Fibroblast of skin of right quadriceps (primary cell): ENCODE measurements at regions not wholly inside any gene's neighbourhood (a gene's known extent, or its start where the extent isn't known, plus 50 kb on each side); places are given as distances from the start of the nearest gene placed in this dataset.
"Not testable (repeated sequence)": the region's sequence is repeated elsewhere in the genome, so short reads cannot be mapped to it uniquely, and the experiment has no call there.

Experiments used
- DNase-seq: peaks from one replicate; pipeline ENCODE4 v3.0.0-alpha.2; 2013

DNA sequence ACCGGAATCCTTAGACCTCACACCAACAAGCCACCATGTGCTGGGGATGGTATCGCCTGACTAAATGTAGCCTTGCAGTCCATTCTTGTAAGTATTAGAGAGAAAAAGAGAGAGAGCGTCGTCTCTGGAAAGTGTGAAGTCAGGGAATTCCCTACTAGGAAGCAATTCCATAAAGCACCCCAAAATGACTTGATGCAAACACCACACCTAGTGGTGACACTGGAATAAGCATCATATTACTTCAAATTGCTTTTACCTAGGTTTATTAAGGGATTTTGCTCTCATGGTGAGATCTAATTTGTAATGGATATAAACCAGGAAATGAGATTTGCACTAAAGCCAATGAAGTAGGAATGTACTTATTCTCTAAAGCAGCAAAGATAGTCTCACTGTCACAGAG is 111.4 kb upstream of the METTL9 start:
- not testable (repeated sequence) for DNase-seq

DNA sequence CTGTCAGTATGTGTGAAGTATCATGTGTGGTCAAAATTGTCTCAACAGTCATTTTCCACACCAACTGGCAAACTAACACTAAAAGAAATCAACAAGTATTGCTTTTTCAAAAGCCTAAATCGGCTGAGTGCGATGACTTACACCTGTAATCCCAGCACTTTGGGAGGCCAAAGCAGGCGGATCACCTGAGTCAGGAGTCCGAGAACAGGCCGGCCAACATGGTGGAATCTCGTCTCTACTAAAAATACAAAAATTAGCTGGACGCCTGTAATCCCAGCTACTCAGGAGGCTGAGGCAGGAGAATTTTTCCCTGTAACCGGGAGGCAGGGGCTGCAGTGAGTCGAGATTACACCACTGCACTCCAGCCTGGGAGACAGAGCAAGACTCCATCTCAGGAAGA is 100.3 kb upstream of the METTL9 start:
- not testable (repeated sequence) for DNase-seq

GRCh38 chr16:21501223-21501868 is 98.0 kb upstream of the METTL9 start:
- peak; percentile 23 for DNase-seq

- peak; percentile 86 for DNase-seq
Observed at GRCh38 chr16:21501869-21502667, 97.3 kb upstream of the METTL9 start.

DNA sequence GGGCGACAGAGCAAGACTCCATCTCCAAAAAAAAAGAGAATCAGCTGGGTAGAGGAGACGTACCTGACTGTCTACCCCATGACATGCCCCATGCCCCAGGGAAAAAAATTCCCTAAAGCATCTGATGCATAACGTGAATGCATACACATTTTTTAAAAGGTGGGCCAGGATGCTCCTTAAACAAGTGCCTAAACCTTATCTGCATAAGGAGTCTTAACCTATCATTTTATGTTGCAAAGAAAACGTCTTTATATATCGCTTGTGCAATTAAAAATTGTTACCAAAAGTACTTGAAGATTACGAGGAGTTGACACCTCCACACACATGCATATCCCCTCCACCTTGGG is 95.8 kb upstream of the METTL9 start:
- DNase-seq = not testable (repeated sequence)

DNA sequence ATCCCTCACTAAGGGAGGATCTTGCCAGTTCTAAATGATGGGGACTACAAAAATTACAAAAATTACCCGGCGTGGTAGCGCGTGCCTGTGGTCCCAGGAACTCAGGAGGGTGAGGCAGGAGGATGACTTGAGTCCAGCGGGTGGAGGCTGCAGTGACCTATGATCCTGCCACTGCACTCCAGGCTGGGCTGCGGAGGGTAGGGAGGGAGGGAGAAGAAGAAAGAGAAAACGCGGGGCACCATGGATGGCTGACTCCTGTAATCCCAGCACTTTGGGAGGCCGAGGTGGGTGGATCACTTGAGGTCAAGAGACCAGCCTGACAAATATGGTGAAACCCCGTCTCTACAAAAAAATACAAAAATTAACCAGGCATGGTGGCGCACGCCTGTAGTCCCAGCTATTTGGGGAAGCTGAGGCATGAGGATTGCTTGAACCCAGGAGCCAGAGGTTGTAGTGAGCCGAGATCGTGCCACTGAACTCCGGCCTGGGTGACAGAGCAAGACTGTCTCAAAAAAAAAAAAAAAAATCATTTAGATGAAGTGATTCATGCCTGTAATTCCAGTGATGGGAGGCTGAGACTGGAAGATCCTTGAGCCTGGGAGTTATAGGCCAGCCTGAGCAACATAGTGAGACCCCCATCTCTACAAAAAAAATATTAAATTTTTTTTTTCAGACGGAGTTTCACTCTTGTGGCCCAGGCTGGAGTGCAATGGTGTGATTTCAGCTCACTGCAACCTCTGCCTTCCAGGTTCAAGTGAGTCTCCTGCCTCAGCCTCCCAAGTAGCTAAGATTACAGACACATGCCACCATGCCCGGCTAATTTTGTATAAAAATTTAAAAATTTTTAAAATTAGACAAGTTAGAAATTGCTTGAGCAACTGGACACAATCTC is 95.2 kb upstream of the METTL9 start:
- not testable (repeated sequence) for DNase-seq

DNA sequence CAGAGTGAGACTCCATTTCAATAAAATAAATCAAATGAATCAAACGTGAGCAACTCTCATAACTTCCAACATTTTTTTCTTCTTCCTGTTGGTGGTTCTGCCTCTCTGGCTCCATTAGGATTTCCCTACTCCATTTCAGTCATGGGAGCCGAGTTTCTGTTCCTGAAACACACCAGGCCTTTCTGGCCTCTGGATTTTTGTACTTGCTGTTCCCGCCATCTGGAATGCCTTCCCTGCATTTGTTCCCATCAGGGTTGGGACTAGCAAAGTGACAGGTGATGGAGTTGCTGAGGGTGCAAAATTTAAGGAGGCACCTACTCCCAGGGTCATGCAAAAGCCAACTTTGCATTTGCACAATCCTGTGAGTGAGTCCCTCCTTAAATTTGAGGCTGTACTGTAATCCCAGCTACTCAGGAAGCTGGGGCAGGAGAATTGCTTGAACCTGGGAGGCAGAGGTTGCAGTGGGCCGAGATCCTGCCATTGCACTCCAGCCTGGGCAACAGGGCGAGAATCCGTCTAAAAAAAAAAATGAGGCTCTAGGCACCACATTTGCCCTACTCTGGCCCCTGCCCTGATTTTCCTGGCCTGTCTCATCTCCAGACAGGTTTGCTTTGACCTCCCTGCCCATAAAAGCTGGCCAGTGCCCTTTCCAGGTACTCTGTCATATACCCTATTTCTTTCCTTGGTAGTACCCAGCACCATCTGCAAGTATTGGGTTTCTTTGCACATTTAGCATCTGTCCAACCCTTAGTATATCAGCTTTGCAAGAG is 93.4 kb upstream of the METTL9 start:
- not testable (repeated sequence) for DNase-seq

DNA sequence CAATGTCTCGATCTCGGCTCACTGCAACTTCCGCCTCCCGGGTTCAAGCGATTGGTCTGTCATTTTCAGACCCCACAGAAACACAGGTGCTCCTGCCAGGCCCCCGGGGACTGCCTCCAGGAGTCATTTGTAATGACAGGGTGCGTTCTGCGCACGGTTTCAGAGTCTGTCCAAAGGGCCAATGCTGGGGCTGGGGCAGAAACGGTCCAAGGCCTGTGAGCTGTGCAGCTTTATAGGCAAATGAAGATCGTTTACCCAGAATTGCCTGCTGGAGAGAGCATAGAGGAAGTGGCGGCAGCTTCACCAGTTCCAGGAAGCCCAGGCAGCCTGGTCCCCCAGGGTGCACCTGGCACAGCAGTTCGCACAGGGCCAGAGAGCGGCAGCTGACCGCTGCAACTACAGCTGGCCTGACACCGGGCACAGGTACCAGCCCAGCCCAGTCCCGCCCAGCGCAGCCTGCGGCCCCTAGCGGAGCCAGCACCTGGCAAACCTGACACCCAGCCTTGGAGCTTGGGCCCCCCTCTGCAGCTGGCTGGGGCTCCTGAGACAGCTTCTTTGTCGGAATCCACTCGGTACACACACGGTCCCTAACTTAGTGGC is 92.4 kb upstream of the METTL9 start:
- DNase-seq = not testable (repeated sequence)

- not testable (repeated sequence) for DNase-seq
Observed at GRCh38 chr16:21507631-21508305, 91.6 kb upstream of the METTL9 start.

DNA sequence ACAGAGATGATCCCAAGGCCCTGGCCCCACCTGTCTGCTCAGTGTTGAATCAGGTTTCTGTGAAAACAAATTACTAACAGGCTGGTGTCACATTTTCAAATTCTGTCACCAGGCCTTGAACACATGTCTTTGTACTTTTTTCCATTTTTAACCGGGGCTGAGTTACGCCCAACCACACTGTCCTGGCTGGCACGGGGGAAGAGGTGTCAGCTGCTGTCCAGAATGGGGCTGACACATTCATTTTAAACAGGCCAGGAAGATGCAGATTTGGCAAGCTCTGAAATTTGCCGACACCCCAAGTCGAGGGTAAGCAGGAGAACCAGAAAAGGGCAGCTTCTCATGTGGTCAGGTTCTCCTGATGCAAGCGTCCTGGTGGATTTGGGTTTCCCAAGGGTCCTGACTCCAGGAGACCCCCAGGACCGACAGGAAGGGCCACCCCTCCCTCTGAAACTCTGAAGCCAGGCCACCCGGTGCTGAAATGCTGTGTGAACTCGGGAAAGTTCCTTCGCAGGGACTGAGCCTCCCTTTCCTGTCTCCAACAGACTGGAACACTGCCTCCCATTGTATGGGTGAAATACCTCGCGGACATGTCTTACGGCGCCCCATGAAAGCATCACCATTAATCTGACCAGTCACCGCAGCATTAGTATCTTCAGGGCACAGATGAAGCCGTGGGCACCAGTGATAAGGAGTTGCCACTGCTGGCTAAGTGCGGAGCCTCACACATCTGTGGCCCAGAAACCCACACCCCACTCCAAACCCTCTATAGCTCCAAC is 90.5 kb upstream of the METTL9 start:
- DNase-seq = not testable (repeated sequence)

- DNase-seq = not testable (repeated sequence)
Observed at GRCh38 chr16:21509437-21510086, 89.8 kb upstream of the METTL9 start.

DNA sequence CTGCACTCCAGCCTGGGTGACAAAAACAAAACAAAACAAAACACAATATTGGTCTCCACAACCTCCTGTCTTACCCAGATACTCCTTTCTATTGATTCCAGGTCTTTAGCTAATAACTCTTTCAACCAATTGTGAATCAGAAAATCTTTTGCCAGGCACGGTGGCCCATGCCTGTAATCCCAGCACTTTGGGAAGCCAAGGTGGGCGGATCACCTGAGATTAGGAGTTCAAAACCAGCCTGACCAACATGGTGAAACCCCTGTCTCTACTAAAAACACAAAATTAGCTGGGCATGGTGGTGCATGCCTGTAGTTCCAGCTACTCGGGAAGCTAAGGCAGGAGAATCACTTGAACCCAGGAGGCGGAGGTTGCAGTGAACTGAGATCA is 88.5 kb upstream of the METTL9 start:
- not testable (repeated sequence) for DNase-seq

DNA sequence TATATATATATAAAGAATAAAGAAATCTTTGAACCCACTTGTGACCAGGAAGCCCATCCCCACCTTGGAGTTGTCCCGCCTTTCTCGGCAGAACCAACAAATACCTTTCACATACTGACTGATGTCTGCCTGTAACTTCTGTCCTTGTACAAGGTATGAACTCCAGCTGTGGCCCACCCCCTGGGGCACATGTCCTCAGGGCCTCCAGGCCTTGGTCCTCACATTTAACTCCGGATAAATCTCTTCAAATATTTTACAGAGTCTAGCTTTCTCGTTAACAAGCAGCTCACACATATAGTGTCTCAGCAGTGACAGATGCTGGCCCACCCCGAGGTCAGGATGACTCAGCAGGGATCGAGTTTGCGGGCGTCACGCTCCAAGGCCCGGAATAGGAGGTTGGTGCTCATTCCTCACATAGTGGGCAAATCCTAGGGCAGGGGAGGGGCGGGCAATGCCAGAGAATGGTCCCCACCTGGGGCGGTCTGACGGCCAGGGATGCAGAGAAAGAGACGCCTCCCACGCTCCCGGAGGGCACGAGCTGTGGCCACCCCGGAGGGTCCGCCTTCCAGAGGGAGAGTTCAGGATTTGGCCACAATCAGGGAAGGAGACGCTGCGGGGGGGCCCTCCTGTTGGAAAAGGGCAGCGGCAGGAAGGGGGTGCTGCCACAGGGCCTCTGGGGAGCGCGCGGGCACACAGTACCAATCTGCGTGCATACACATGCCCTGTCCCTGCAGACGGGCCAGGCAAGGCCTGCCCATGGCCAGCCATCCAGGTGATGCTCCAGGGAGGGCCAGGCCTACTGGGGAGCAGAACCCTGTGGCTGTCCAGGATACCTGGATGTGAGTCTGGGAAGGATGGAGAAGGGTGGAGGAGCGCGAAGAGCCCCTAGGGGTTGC is 87.8 kb upstream of the METTL9 start:
- DNase-seq = peak; percentile 45

GRCh38 chr16:21512280-21513192 is 86.8 kb upstream of the METTL9 start:
- not testable (repeated sequence) for DNase-seq

DNA sequence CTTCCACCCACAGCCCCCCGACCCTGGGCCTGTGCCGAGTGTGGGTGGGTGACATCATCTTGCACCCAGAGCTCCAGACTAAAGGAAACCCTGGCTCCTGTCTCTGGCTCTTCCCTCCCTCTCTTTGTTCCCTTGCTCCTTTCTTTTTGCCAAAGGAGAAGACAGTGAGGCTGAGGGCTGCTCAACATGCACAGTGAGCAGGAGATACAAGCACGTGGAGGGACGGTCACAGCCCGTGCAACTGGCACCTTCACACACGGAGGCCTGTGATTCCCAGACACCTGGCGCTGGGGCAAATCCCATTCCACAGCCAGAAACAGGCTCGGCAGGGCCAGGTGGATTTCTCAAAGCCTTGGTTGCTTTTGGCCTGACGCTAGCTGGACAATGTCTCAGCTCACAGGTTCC is 86.0 kb upstream of the METTL9 start:
- DNase-seq = not testable (repeated sequence)

GRCh38 chr16:21513812-21514473 is 85.4 kb upstream of the METTL9 start:
- peak; percentile 47 for DNase-seq

GRCh38 chr16:21514474-21514840 is 84.9 kb upstream of the METTL9 start:
- not testable (repeated sequence) for DNase-seq

DNA sequence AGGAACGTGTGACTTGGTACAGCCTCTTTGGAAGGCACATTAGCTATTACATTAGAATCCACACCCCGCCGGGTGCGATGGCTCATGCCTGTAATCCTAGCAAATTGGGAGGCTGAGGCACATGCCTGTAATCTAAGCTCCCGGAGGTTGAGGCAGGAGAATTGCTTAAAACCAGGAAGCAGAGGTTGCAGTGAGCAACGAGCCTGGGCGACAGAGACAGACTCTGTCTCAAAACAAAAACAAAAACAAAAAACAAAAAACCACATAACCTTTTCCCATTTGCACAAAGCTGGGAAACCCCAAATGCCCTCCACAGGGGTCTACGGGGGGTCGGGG is 82.7 kb upstream of the METTL9 start:
- DNase-seq = not testable (repeated sequence)
